ENCODE measurements at regions not wholly inside any gene's neighbourhood (a gene's known extent, or its start where the extent isn't known, plus 50 kb on each side); places are given as distances from the start of the nearest gene placed in this dataset.

DNA sequence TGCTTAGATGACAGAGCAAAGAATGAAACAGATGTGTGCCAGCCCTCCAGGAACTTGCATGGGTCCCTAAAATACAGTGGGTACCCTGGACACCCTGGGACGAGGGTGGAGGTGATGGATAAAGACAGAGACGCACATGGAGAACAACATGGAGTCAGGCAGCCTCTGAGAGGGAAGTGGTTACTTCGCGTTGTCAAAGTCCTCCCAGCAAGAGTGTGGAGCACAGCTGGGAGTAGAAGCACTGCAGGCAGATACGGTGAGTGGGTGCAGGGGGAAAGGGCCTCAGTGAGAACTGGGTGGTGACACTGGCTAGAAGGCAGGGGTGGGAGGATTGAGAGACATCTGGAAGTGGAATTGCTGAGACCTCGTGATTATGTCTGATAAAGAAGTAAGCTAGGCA lies 70.8 kb upstream of the PRR20G start:
- intact Hi-C loops (cut with micrococcal nuclease), result no loop called here
- no peaks in the 10 kb centered on the region for H3K79me2 ChIP-seq (ENCODE audit: insufficient read depth, low read length)
- DNase-seq (ENCODE audit: low read depth, low spot score) (no peak), ATAC-seq (no peak)
- peaks cover 5 to 6% of the 10 kb centered on the region in 2 experiments; a peak in 2 of 4 replicates for H3K9me3 ChIP-seq (ENCODE audit: control insufficient read depth in 1 of 2, insufficient read depth in 1 of 2, low read depth in 1 of 2, low read length in 2 of 2)
- BruUV-seq (replicated peaks), result no TSS peak
- H3K36me3 ChIP-seq (ENCODE audit: control insufficient read depth in 1 of 2, insufficient read depth in 2 of 2, low read length in 2 of 2), result no peaks in the 10 kb centered on the region
- no peaks in the 10 kb centered on the region for H4K20me1 ChIP-seq (ENCODE audit: insufficient read depth)
- CTCF ChIA-PET, result no interaction called here
- H3K9ac ChIP-seq (ENCODE audit: low read length), result no peak overlapping the region
- no peak overlapping the region for H3K4me2 ChIP-seq (ENCODE audit: low read length)
- POLR2A ChIA-PET, result no interaction called here
- H3K9me2 ChIP-seq (ENCODE audit: insufficient read depth), result no peaks in the 10 kb centered on the region
- H3K4me1 ChIP-seq (ENCODE audit: control insufficient read depth in 1 of 2, insufficient read depth in 2 of 2, low read length in 2 of 2), result no peaks in the 10 kb centered on the region
- no peak overlapping the region for H3K27ac ChIP-seq (ENCODE audit: low read depth, low read length)
- RAD21 ChIA-PET (ENCODE audit: low non-redundant PET in 1 of 2, low total read pairs in 2 of 2, uncharacterized antibody in 2 of 2, unreplicated experiment in 2 of 2), result no interaction called here
- TF ChIP-seq ZNF274 (IDR thresholded peaks at IDR 0.05; ENCODE audit: low read depth, low read length), result no peak
- no peak for TF ChIP-seq TCF7L2 (IDR thresholded peaks at IDR 0.05; ENCODE audit: borderline replicate concordance, extremely low read depth, insufficient read depth, insufficient read length)
- TF ChIP-seq POLR2AphosphoS5 (IDR thresholded peaks at IDR 0.05; ENCODE audit: low read depth, low read length), result no peak
- TF ChIP-seq, protein P1, sequence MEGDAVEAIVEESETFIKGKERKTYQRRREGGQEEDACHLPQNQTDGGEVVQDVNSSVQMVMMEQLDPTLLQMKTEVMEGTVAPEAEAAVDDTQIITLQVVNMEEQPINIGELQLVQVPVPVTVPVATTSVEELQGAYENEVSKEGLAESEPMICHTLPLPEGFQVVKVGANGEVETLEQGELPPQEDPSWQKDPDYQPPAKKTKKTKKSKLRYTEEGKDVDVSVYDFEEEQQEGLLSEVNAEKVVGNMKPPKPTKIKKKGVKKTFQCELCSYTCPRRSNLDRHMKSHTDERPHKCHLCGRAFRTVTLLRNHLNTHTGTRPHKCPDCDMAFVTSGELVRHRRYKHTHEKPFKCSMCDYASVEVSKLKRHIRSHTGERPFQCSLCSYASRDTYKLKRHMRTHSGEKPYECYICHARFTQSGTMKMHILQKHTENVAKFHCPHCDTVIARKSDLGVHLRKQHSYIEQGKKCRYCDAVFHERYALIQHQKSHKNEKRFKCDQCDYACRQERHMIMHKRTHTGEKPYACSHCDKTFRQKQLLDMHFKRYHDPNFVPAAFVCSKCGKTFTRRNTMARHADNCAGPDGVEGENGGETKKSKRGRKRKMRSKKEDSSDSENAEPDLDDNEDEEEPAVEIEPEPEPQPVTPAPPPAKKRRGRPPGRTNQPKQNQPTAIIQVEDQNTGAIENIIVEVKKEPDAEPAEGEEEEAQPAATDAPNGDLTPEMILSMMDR (IDR thresholded peaks at IDR 0.05 in 2 of 3, conservative IDR thresholded peaks at IDR 0.05 in 1 of 3; ENCODE audit: borderline replicate concordance in 1 of 3, insufficient read depth in 1 of 3, low read depth in 2 of 3, low read length in 2 of 3), result no peak
- TF ChIP-seq SRF (IDR thresholded peaks at IDR 0.05; ENCODE audit: low read depth), result no peak
- TF ChIP-seq EZH2phosphoT487 (IDR thresholded peaks at IDR 0.05; ENCODE audit: borderline replicate concordance), result no peak
- TF ChIP-seq YY1 (IDR thresholded peaks at IDR 0.05; ENCODE audit: extremely low read depth, insufficient replicate concordance, low read depth, low read length), result no peak
- TF ChIP-seq, protein P2, sequence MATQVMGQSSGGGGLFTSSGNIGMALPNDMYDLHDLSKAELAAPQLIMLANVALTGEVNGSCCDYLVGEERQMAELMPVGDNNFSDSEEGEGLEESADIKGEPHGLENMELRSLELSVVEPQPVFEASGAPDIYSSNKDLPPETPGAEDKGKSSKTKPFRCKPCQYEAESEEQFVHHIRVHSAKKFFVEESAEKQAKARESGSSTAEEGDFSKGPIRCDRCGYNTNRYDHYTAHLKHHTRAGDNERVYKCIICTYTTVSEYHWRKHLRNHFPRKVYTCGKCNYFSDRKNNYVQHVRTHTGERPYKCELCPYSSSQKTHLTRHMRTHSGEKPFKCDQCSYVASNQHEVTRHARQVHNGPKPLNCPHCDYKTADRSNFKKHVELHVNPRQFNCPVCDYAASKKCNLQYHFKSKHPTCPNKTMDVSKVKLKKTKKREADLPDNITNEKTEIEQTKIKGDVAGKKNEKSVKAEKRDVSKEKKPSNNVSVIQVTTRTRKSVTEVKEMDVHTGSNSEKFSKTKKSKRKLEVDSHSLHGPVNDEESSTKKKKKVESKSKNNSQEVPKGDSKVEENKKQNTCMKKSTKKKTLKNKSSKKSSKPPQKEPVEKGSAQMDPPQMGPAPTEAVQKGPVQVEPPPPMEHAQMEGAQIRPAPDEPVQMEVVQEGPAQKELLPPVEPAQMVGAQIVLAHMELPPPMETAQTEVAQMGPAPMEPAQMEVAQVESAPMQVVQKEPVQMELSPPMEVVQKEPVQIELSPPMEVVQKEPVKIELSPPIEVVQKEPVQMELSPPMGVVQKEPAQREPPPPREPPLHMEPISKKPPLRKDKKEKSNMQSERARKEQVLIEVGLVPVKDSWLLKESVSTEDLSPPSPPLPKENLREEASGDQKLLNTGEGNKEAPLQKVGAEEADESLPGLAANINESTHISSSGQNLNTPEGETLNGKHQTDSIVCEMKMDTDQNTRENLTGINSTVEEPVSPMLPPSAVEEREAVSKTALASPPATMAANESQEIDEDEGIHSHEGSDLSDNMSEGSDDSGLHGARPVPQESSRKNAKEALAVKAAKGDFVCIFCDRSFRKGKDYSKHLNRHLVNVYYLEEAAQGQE (IDR thresholded peaks at IDR 0.05; ENCODE audit: low read depth), result no peak
- no peak for TF ChIP-seq FOSL1 (IDR thresholded peaks at IDR 0.05; ENCODE audit: low read depth)
- TF ChIP-seq SIN3A (IDR thresholded peaks at IDR 0.05; ENCODE audit: low read depth), result no peak
- TF ChIP-seq EGR1 (IDR thresholded peaks at IDR 0.05; ENCODE audit: low read depth), result no peak
- TF ChIP-seq, protein P3, sequence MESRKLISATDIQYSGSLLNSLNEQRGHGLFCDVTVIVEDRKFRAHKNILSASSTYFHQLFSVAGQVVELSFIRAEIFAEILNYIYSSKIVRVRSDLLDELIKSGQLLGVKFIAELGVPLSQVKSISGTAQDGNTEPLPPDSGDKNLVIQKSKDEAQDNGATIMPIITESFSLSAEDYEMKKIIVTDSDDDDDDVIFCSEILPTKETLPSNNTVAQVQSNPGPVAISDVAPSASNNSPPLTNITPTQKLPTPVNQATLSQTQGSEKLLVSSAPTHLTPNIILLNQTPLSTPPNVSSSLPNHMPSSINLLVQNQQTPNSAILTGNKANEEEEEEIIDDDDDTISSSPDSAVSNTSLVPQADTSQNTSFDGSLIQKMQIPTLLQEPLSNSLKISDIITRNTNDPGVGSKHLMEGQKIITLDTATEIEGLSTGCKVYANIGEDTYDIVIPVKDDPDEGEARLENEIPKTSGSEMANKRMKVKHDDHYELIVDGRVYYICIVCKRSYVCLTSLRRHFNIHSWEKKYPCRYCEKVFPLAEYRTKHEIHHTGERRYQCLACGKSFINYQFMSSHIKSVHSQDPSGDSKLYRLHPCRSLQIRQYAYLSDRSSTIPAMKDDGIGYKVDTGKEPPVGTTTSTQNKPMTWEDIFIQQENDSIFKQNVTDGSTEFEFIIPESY (IDR thresholded peaks at IDR 0.05; ENCODE audit: extremely low read depth, insufficient replicate concordance, low read length), result no peak
- no peak for TF ChIP-seq ZFX (IDR thresholded peaks at IDR 0.05)
- TF ChIP-seq JUND (IDR thresholded peaks at IDR 0.05), result no peak
- TF ChIP-seq CEBPB (IDR thresholded peaks at IDR 0.05; ENCODE audit: low read depth), result no peak
- no peak for TF ChIP-seq EZH2 (IDR thresholded peaks at IDR 0.05)
- TF ChIP-seq RAD21 (IDR thresholded peaks at IDR 0.05; ENCODE audit: low read depth), result no peak
- TF ChIP-seq POLR2A (IDR thresholded peaks at IDR 0.05; ENCODE audit: borderline replicate concordance, extremely low read depth, insufficient read depth, insufficient read length), result no peak
- TF ChIP-seq, protein P4, sequence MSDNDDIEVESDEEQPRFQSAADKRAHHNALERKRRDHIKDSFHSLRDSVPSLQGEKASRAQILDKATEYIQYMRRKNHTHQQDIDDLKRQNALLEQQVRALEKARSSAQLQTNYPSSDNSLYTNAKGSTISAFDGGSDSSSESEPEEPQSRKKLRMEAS (IDR thresholded peaks at IDR 0.05), result no peak
- H3K27me3 ChIP-seq (ENCODE audit: insufficient read depth, low read length), result no peaks in the 10 kb centered on the region; the same call in 1 of the 2 replicates
- H3K4me3 ChIP-seq (replicated peaks in 1 of 2; ENCODE audit: low read depth in 1 of 2, low read length in 2 of 2), result no peak overlapping the region
- no peak overlapping the region for H2AFZ ChIP-seq (ENCODE audit: low read depth, low read length, poor library complexity, severe bottlenecking)

All from HCT116 (cell line).